B cell (primary cell): ENCODE measurements at regions not wholly inside any gene's neighbourhood (a gene's known extent, or its start where the extent isn't known, plus 50 kb on each side); places are given as distances from the start of the nearest gene placed in this dataset.

ENCODE experiments used
- ATAC-seq: fragments of 200-7000 bp; cut with Tn5 transposase; one replicate; pipeline ENCODE4 v1.10.0; 2021; ENCODE audit warnings: low read depth, mild to moderate bottlenecking, moderate number of reproducible peaks, moderate library complexity
- CTCF ChIA-PET: fragments of 350-600 bp; sonication (Branson Sonifier 250); formaldehyde crosslinking; loops from one replicate; lab custom pipeline; 2021; ENCODE audit warnings: antibody characterized with exemption, inconsistent platforms; lab: Charles Lee
- POLR2A ChIA-PET: fragments of 350-600 bp; sonication (Branson Sonifier 250); formaldehyde crosslinking; loops from one replicate; lab custom pipeline; 2021; ENCODE audit warnings: antibody characterized with exemption; lab: Charles Lee
- DNase-seq: peaks from one replicate; pipeline ENCODE4 v3.0.0; 2013
- H2AFZ ChIP-seq: 2 replicates; pipeline ENCODE4 v1.6.1; 2012; ENCODE audit warnings: mild to moderate bottlenecking, low read depth, low read length; ENCODE audit not compliant: insufficient read depth, poor library complexity, severe bottlenecking
- H3K27ac ChIP-seq, 2 donors: 1 replicate in 1 of 2; 2 replicates in 1 of 2; pipeline ENCODE4 v1.5.1; 2012 to 2013; ENCODE audit warnings: low read length in 2 of 2, mild to moderate bottlenecking in 2 of 2, moderate library complexity in 1 of 2
- H3K27me3 ChIP-seq, 4 experiments: fragments of 200-600 bp in 1 of 4; sonication (generic) in 1 of 4; replicated peaks in 1 of 4; 1 replicate in 2 of 4; 2 replicates in 2 of 4; pipeline versions ENCODE4 v1.6.1 to v1.7.0; 2013 to 2016; ENCODE audit warnings: low read length in 3 of 4, mild to moderate bottlenecking in 2 of 4, mixed read lengths in 1 of 4, moderate library complexity in 1 of 4; ENCODE audit not compliant: insufficient read depth in 4 of 4, control insufficient read depth in 3 of 4; ENCODE audit errors: control extremely low read depth in 1 of 4
- H3K36me3 ChIP-seq, 2 experiments: replicated peaks in 1 of 2; 1 replicate in 1 of 2; 2 replicates in 1 of 2; pipeline versions ENCODE4 v1.6.1 to v1.7.1; 2013; ENCODE audit warnings: low read length in 1 of 2; ENCODE audit not compliant: insufficient read depth in 2 of 2, control insufficient read depth in 1 of 2; ENCODE audit errors: control extremely low read depth in 1 of 2, extremely low read depth in 1 of 2
- H3K4me1 ChIP-seq, 2 donors: fragments of 200-600 bp in 1 of 2; sonication (generic) in 1 of 2; 1 replicate in 1 of 2; 2 replicates in 1 of 2; pipeline versions ENCODE4 v1.5.1 to v1.6.1; 2013 to 2017; ENCODE audit warnings: low read length in 2 of 2; ENCODE audit not compliant: control insufficient read depth in 2 of 2, insufficient read depth in 2 of 2
- H3K4me2 ChIP-seq: replicated peaks from 2 replicates; pipeline ENCODE3; 2012; ENCODE audit warnings: mild to moderate bottlenecking, low read depth, low read length; ENCODE audit not compliant: poor library complexity, severe bottlenecking
- H3K4me3 ChIP-seq, 5 experiments: fragments of 200-600 bp in 1 of 5; sonication (generic) in 1 of 5; 1 replicate in 3 of 5; 2 replicates in 2 of 5; pipeline versions ENCODE4 v1.5.1 to v1.7.0; 2011 to 2016; ENCODE audit warnings: low read length in 4 of 5, mild to moderate bottlenecking in 4 of 5, low read depth in 2 of 5, control low read depth in 1 of 5, moderate library complexity in 1 of 5; ENCODE audit not compliant: insufficient read depth in 1 of 5; ENCODE audit errors: control extremely low read depth in 1 of 5, extremely low read depth in 1 of 5
- H3K79me2 ChIP-seq: fragments of 200-600 bp; sonication (generic); one replicate; pipeline ENCODE4 v1.6.0; 2016; ENCODE audit warnings: low read length; ENCODE audit not compliant: control insufficient read depth, insufficient read depth
- H3K9ac ChIP-seq: fragments of 200-600 bp; sonication (generic); 2 replicates; pipeline ENCODE4 v1.6.1; 2017; ENCODE audit warnings: mild to moderate bottlenecking, low read length, moderate library complexity
- H3K9me3 ChIP-seq, 3 donors: one replicate each; pipeline versions ENCODE4 v1.6.1 to v1.7.1; 2013; ENCODE audit warnings: low read length in 2 of 3; ENCODE audit not compliant: control insufficient read depth in 2 of 3, insufficient read depth in 1 of 3; ENCODE audit errors: control extremely low read depth in 1 of 3
- H4K20me1 ChIP-seq: 2 replicates; pipeline ENCODE4 v1.6.0; 2012; ENCODE audit warnings: mild to moderate bottlenecking, low read length; ENCODE audit not compliant: insufficient read depth, control insufficient read depth, poor library complexity, severe bottlenecking
- H3K27ac Mint-ChIP-seq: one replicate; pipeline ENCODE4 v1.8.0; 2021; ENCODE audit warnings: mixed read lengths
- H3K27me3 Mint-ChIP-seq: one replicate; pipeline ENCODE4 v1.8.0; 2021; ENCODE audit warnings: mixed read lengths
- H3K4me1 Mint-ChIP-seq: one replicate; pipeline ENCODE4 v1.8.0; 2021; ENCODE audit warnings: mixed read lengths
- H3K4me3 Mint-ChIP-seq: one replicate; pipeline ENCODE4 v1.8.0; 2021; ENCODE audit warnings: mixed read lengths
- H3K9me3 Mint-ChIP-seq: one replicate; pipeline ENCODE4 v1.8.0; 2022; ENCODE audit warnings: mixed read lengths; ENCODE audit not compliant: insufficient read depth
- CTCF ChIP-seq: fragments of 200-600 bp; IDR thresholded peaks from one replicate; pipeline ENCODE4 v1.8.0; 2022; ENCODE audit warnings: antibody characterized with exemption, mild to moderate bottlenecking
- EZH2 ChIP-seq: IDR thresholded peaks from 2 replicates; pipeline ENCODE4 v1.6.1; 2012; ENCODE audit warnings: borderline replicate concordance, low read depth, mild to moderate bottlenecking, moderate library complexity, low read length; ENCODE audit not compliant: insufficient read depth, poor library complexity, severe bottlenecking
- WGBS: methylation state at CpG from one replicate; pipeline ENCODE4 v1.1.5; 2013; ENCODE audit warnings: missing lambda C conversion rate; ENCODE audit not compliant: insufficient coverage; 5-methylcytosine and 5-hydroxymethylcytosine counted together
- intact Hi-C: fragments of 100-400 bp; cut with micrococcal nuclease; formaldehyde crosslinking; loops from one replicate; pipeline ENCODE4 v1.10.0; 2022

- H3K4me2 ChIP-seq, result no peak overlapping the region
- 50% methylated on average over 1 of the region's 1 CpG for WGBS
- intact Hi-C loops, result no loop called here
- no peak for DNase-seq
- ChIA-PET POLR2A (no interaction called here), CTCF (no interaction called here)
- H3K79me2 ChIP-seq, result no peaks in the 10 kb centered on the region
- Mint-ChIP-seq H3K9me3 (peaks cover 8% of the 10 kb centered on the region), H3K4me1 (no peaks in the 10 kb centered on the region), H3K27ac (no peak overlapping the region), H3K4me3 (no peak overlapping the region), H3K27me3 (no peaks in the 10 kb centered on the region)
- H3K27me3 ChIP-seq, result no peaks in the 10 kb centered on the region
- TF ChIP-seq CTCF (no peak), EZH2 (no peak)
- H4K20me1 ChIP-seq, result no peaks in the 10 kb centered on the region
- no peaks in the 10 kb centered on the region for H3K36me3 ChIP-seq
- peaks cover 0 to 4% (median 0%) of the 10 kb centered on the region in 3 donors for H3K9me3 ChIP-seq
- no peaks in the 10 kb centered on the region for H3K4me1 ChIP-seq
- H3K4me3 ChIP-seq, result no peak overlapping the region
- H3K27ac ChIP-seq, result no peak overlapping the region
- H3K9ac ChIP-seq, result no peak overlapping the region
- no peak overlapping the region for H2AFZ ChIP-seq
- ATAC-seq, result no peak
These were observed 171.7 kb upstream of the FBXO33 start for GRCh38 chr14:39603942-39604341.

GRCh38 chr14:39593377-39593776 lies 161.1 kb upstream of the FBXO33 start:
- no CpG with 5 or more reads among the region's 2 CpGs for WGBS
- H3K27me3 Mint-ChIP-seq, result no peaks in the 10 kb centered on the region
- no peaks in the 10 kb centered on the region for H3K79me2 ChIP-seq
- no peaks in the 10 kb centered on the region for H4K20me1 ChIP-seq
- no peak overlapping the region for H3K4me3 Mint-ChIP-seq
- H3K27ac ChIP-seq, result no peak overlapping the region
- H3K27ac Mint-ChIP-seq, result no peak overlapping the region
- H2AFZ ChIP-seq, result no peak overlapping the region
- no peak overlapping the region for H3K9ac ChIP-seq
- H3K4me3 ChIP-seq, result no peak overlapping the region
- no peaks in the 10 kb centered on the region for H3K36me3 ChIP-seq
- H3K4me2 ChIP-seq, result no peak overlapping the region
- DNase-seq, result no peak
- peaks cover 0 to 3% (median 1%) of the 10 kb centered on the region in 3 donors for H3K9me3 ChIP-seq
- peaks cover 6% of the 10 kb centered on the region for H3K9me3 Mint-ChIP-seq
- ATAC-seq, result no peak
- intact Hi-C loops, result no loop called here
- TF ChIP-seq EZH2, result no peak
- TF ChIP-seq CTCF, result no peak
- ChIA-PET POLR2A (no interaction called here), CTCF (no interaction called here)
- no peaks in the 10 kb centered on the region for H3K27me3 ChIP-seq
- H3K4me1 ChIP-seq, result no peaks in the 10 kb centered on the region
- H3K4me1 Mint-ChIP-seq, result no peaks in the 10 kb centered on the region
